ENCODE measurements at regions not wholly inside any gene's neighbourhood (a gene's known extent, or its start where the extent isn't known, plus 50 kb on each side); places are given as distances from the start of the nearest gene placed in this dataset.
A peak's percentile ranks its signal among the peaks of the same experiment; 100 is the strongest.

GRCh38 chr7:81213394-81213793 is 294.5 kb upstream of the SEMA3C start:
- Histone ChIP-seq H3K9me3 (no peaks in the 10 kb centered on the region), H3K4me3 (no peak overlapping the region), H3K36me3 (no peaks in the 10 kb centered on the region), H3K4me1 (no peaks in the 10 kb centered on the region), H3K27me3 (no peaks in the 10 kb centered on the region), H3K27ac (no peak overlapping the region)
- TF ChIP-seq CTCF (IDR thresholded peaks at IDR 0.05) (no peak), EP300 (IDR thresholded peaks at IDR 0.05) (no peak), POLR2A (IDR thresholded peaks at IDR 0.05) (no peak), POLR2AphosphoS5 (IDR thresholded peaks at IDR 0.05) (no peak)
- intact Hi-C loops (cut with DNase I; ENCODE audit: low total_unique reads) = no loop called here
- no peak for DNase-seq

- Histone ChIP-seq H3K36me3 (no peaks in the 10 kb centered on the region), H3K4me1 (no peaks in the 10 kb centered on the region), H3K4me3 (no peak overlapping the region), H3K27ac (no peak overlapping the region), H3K27me3 (no peaks in the 10 kb centered on the region), H3K9me3 (no peaks in the 10 kb centered on the region)
- intact Hi-C loops (cut with DNase I; ENCODE audit: low total_unique reads) = no loop called here
- 62 to 88% (median 84%) methylated on average over 4 of the region's 4 CpGs for WGBS, 5 donors
- no peak for DNase-seq
- TF ChIP-seq POLR2AphosphoS5 (IDR thresholded peaks at IDR 0.05) = no peak
- TF ChIP-seq EP300 (IDR thresholded peaks at IDR 0.05) = no peak
- no peak for TF ChIP-seq POLR2A (IDR thresholded peaks at IDR 0.05)
Observed at GRCh38 chr7:81211934-81212320, 293.1 kb upstream of the SEMA3C start.

- H3K36me3 ChIP-seq = no peaks in the 10 kb centered on the region
- H3K4me1 ChIP-seq = no peaks in the 10 kb centered on the region
- no peaks in the 10 kb centered on the region for H3K9me3 ChIP-seq
- no peak overlapping the region for H3K27ac ChIP-seq
- no peak for DNase-seq
- no peak overlapping the region for H3K4me3 ChIP-seq
- WGBS, 5 donors = 70 to 80% (median 75%) methylated on average over 6 of the region's 6 CpGs
- no peaks in the 10 kb centered on the region for H3K27me3 ChIP-seq
- intact Hi-C loops (cut with DNase I; ENCODE audit: low total_unique reads) = no loop called here
- no peak for TF ChIP-seq CTCF (IDR thresholded peaks at IDR 0.05)
Observed at GRCh38 chr7:81211204-81211933, 292.5 kb upstream of the SEMA3C start.

GRCh38 chr7:81210137-81211064 is 291.6 kb upstream of the SEMA3C start:
- Histone ChIP-seq H3K9me3 (no peaks in the 10 kb centered on the region), H3K27me3 (no peaks in the 10 kb centered on the region), H3K4me3 (no peak overlapping the region), H3K4me1 (no peaks in the 10 kb centered on the region), H3K36me3 (no peaks in the 10 kb centered on the region), H3K27ac (no peak overlapping the region)
- intact Hi-C loops (cut with DNase I; ENCODE audit: low total_unique reads) = no loop called here
- DNase-seq = peak in 1 of 2 donors; percentile 63
- TF ChIP-seq CTCF (IDR thresholded peaks at IDR 0.05) (no peak), EP300 (IDR thresholded peaks at IDR 0.05) (no peak), POLR2A (IDR thresholded peaks at IDR 0.05) (no peak), POLR2AphosphoS5 (IDR thresholded peaks at IDR 0.05) (no peak)
- WGBS, 5 donors = 57 to 72% (median 63%) methylated on average over 2 of the region's 2 CpGs
